Heart left ventricle (tissue), 13 donors: ENCODE measurements at regions not wholly inside any gene's neighbourhood (a gene's known extent, or its start where the extent isn't known, plus 50 kb on each side); places are given as distances from the start of the nearest gene placed in this dataset.

Source experiments
- POLR2A ChIP-seq, 2 donors: fragments of 450-650 bp; IDR thresholded peaks; one replicate each; pipeline ENCODE4 v1.6.1; 2017; ENCODE audit warnings: antibody characterized with exemption in 2 of 2, mild to moderate bottlenecking in 2 of 2, moderate library complexity in 2 of 2
- TF ChIP-seq, protein P1 (sequence below), 12 donors: fragments of 200-600 bp; sonication (generic) in 4 of 12; IDR thresholded peaks; one replicate each; pipeline versions ENCODE4 v1.5.0 to v1.8.0; 2018 to 2022; ENCODE audit warnings: antibody characterized with exemption in 12 of 12, mild to moderate bottlenecking in 5 of 12
- donor health status: ischemic (EF 13 %, LVEDD 7.1; RV severe dilation, severe dysfunction).
- donor health status: DM: no; HTN: yes; CAD: no.
- donor health status: DM: no; HTN: no; CAD: no.
- donor health status: ischemic (EF 25% LVEDD 6.9; RV normal size, moderate dysfunction).
- donor health status: ischemic (EF 25% LVEDD 5.7; RV mildly dilated, moderate dysfunction).
- donor health status: ischemic (EF 35%, LVEDD 5.7; RV mildly dilated, moderate dysfunction).
- donor health status: nonischemic (EF 11% LVEDD 7.7; RV severe dilation, severe dysfunction).
- donor health status: DM: yes; HTN: yes; CAD: no.
- donor health status: PGD.
- donor health status: ischemic (EF 29% LVEDD 5.4; RV normal size, mild dysfunction).
- donor health status: nonischemic (EF 23%, LVEDD 6.1; RV moderate dilation, normal function).

- no peak for TF ChIP-seq POLR2A (IDR thresholded peaks at IDR 0.05)
- TF ChIP-seq, protein P1, sequence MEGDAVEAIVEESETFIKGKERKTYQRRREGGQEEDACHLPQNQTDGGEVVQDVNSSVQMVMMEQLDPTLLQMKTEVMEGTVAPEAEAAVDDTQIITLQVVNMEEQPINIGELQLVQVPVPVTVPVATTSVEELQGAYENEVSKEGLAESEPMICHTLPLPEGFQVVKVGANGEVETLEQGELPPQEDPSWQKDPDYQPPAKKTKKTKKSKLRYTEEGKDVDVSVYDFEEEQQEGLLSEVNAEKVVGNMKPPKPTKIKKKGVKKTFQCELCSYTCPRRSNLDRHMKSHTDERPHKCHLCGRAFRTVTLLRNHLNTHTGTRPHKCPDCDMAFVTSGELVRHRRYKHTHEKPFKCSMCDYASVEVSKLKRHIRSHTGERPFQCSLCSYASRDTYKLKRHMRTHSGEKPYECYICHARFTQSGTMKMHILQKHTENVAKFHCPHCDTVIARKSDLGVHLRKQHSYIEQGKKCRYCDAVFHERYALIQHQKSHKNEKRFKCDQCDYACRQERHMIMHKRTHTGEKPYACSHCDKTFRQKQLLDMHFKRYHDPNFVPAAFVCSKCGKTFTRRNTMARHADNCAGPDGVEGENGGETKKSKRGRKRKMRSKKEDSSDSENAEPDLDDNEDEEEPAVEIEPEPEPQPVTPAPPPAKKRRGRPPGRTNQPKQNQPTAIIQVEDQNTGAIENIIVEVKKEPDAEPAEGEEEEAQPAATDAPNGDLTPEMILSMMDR (IDR thresholded peaks at IDR 0.05) = no peak
These were observed 129.8 kb upstream of the IL12B start for GRCh38 chr5:159459951-159460538.
